Transverse colon (tissue), 4 donors: ENCODE measurements at regions not wholly inside any gene's neighbourhood (a gene's known extent, or its start where the extent isn't known, plus 50 kb on each side); places are given as distances from the start of the nearest gene placed in this dataset.

ENCODE experiments used
- DNase-seq: peaks from one replicate; pipeline ENCODE4 v3.0.0-alpha.2; 2019
- H3K27ac ChIP-seq, 4 donors: fragments of 200-600 bp; sonication (generic); 2 replicates each; pipeline ENCODE4 v1.5.1; 2016 to 2018; ENCODE audit warnings: inconsistent platforms in 4 of 4
- H3K27me3 ChIP-seq: fragments of 200-600 bp; sonication (generic); 2 replicates; pipeline ENCODE4 v1.5.1; 2017; ENCODE audit warnings: inconsistent platforms
- H3K36me3 ChIP-seq, 4 donors: fragments of 200-600 bp; sonication (generic); 2 replicates each; pipeline ENCODE4 v1.5.1; 2017 to 2019; ENCODE audit warnings: inconsistent platforms in 4 of 4
- H3K4me1 ChIP-seq, 4 donors: fragments of 200-600 bp; sonication (generic); 2 replicates each; pipeline ENCODE4 v1.5.1; 2017 to 2020; ENCODE audit warnings: inconsistent platforms in 4 of 4
- H3K4me3 ChIP-seq, 4 donors: fragments of 200-600 bp; sonication (generic); 1 replicate in 1 of 4; 2 replicates in 3 of 4; pipeline versions ENCODE4 v1.5.1 to v1.6.1; 2017 to 2019; ENCODE audit warnings: inconsistent platforms in 4 of 4
- H3K9me3 ChIP-seq, 2 donors: fragments of 200-600 bp; sonication (generic); 2 replicates each; pipeline ENCODE4 v1.5.1; 2017 to 2019; ENCODE audit warnings: inconsistent platforms in 2 of 2
- CTCF ChIP-seq, 5 experiments: fragments of 200-600 bp in 3 of 5; fragments of 450-650 bp in 2 of 5; sonication (generic) in 3 of 5; IDR thresholded peaks; 1 replicate in 2 of 5; 2 replicates in 3 of 5; pipeline ENCODE4 v1.5.1; 2016 to 2017; ENCODE audit warnings: antibody characterized with exemption in 5 of 5, inconsistent platforms in 3 of 5, mild to moderate bottlenecking in 2 of 5, moderate library complexity in 1 of 5
- EP300 ChIP-seq: sonication (generic); formaldehyde crosslinking; IDR thresholded peaks from one replicate; pipeline ENCODE4 v1.6.1; 2017; ENCODE audit warnings: antibody characterized with exemption, low read depth
- POLR2A ChIP-seq: fragments of 450-650 bp; IDR thresholded peaks from one replicate; pipeline ENCODE4 v1.6.1; 2016; ENCODE audit warnings: antibody characterized with exemption, mild to moderate bottlenecking, moderate library complexity
- POLR2AphosphoS5 ChIP-seq, 3 donors: sonication (generic); formaldehyde crosslinking; IDR thresholded peaks; one replicate each; pipeline ENCODE4 v1.6.1; 2016; ENCODE audit warnings: antibody characterized with exemption in 3 of 3
- WGBS, 2 donors: methylation state at CpG; one replicate each; pipeline ENCODE4 v1.1.5; 2018; ENCODE audit warnings: low coverage in 1 of 2; 5-methylcytosine and 5-hydroxymethylcytosine counted together
- in situ Hi-C, 4 donors: fragments of 200-750 bp; cut with MboI; loops; one replicate each; pipeline versions ENCODE4 v1.15.0 to v1.15.1; 2017; ENCODE audit warnings: low sequenced_read_pairs in 3 of 4, low pct_ligation_motif_present in 1 of 4, low pct_unique_long_range_greater_than_20kb in 1 of 4
- intact Hi-C: fragments of 100-400 bp; cut with DNase I; formaldehyde crosslinking; loops from one replicate; pipeline ENCODE4 v1.15.1; 2023; ENCODE audit warnings: low total_unique reads

DNA sequence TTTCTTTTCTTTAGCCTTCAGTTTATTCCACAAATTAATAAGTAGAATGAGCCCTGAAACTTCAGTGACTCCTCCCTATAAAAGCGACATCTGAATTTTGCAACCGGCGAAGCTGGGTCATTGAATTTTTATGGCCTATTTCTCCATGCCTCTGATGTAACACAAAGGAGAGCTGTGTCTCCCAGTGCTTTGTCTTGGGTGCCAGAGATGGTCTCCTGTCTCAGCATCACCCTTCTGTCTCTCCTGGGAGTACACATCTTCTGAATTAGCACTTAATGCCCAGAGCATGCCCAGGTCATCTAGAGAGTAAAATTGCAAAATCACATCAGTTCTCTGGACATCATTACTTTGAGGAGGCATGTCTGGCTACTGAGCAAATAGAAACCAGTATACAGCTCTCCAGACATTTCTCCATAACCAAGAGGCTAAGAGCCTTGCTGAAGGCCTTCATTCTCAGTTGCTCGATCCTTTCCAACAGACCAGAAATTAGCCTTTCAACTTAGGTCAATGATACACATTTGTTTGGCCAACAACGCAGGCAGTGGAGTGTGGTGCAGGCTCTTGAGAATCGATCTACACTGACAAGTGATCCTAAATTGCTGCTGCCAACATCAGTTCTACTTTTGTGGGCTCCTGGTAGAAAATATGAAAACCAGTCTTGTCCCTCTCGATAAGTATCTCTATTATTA is 176.0 kb upstream of the FOXQ1 start:
- TF ChIP-seq CTCF (IDR thresholded peaks at IDR 0.05) (no peak), EP300 (no peak), POLR2A (no peak), POLR2AphosphoS5 (IDR thresholded peaks at IDR 0.05) (no peak)
- WGBS, 2 donors, result 74 to 75% methylated on average over 6 to 7 of the region's 7 CpGs
- intact Hi-C loops (no loop called here), in situ Hi-C loops (no loop called here)
- Histone ChIP-seq H3K4me3 (no peak overlapping the region), H3K9me3 (peaks cover 7 to 8% of the 10 kb centered on the region in 2 donors), H3K4me1 (no peaks in the 10 kb centered on the region), H3K27ac (no peak overlapping the region), H3K27me3 (no peaks in the 10 kb centered on the region), H3K36me3 (no peaks in the 10 kb centered on the region)
- no peak for DNase-seq

DNA sequence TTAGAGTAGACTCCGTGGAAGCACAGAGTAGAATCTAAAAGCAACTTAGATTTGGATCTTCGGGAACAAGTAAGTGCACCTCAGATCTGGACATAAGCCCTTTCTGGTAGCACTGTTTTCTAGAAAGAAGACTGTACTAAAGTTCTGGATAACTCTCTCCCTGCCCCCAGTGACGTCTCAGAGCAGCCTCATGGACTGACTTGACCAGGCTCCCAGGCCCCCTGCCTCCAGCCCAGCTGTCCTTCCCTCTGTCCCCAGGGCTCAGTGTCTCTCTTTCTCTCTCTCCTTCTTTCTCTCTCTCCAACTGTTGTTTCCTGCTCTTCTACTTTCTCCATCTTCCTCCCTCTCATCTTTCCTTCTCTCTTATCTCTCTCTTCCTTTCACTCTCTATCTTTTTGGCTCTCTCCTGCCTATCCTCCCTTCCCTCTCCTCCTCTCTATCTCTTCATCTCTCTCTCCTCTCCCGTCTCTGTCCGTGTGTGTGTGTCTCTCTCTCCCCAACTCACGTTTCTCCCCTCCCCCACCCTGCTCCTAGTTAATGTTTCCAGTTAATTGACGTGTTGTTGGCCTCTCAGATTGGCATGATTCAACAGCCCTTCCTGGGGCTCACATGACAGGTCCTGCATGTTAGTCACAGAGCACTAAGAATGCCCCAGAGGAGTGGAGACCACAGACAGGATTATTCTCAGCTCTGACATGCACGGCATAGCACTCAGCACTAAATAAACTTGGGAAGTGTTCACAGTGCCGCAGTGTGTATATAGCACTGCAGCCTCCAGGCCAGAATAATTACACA is 180.4 kb upstream of the FOXQ1 start:
- no peak overlapping the region for H3K4me3 ChIP-seq
- H3K27me3 ChIP-seq, result no peaks in the 10 kb centered on the region
- in situ Hi-C loops, result no loop called here
- H3K36me3 ChIP-seq, result no peaks in the 10 kb centered on the region
- WGBS, 2 donors, result 12 to 42% methylated on average over 3 to 9 of the region's 9 CpGs
- no peaks in the 10 kb centered on the region for H3K4me1 ChIP-seq
- intact Hi-C loops, result no loop called here
- TF ChIP-seq POLR2AphosphoS5 (IDR thresholded peaks at IDR 0.05) (no peak), POLR2A (no peak), CTCF (IDR thresholded peaks at IDR 0.05) (no peak)
- no peak for DNase-seq
- no peaks in the 10 kb centered on the region for H3K9me3 ChIP-seq
- H3K27ac ChIP-seq, result no peak overlapping the region

DNA sequence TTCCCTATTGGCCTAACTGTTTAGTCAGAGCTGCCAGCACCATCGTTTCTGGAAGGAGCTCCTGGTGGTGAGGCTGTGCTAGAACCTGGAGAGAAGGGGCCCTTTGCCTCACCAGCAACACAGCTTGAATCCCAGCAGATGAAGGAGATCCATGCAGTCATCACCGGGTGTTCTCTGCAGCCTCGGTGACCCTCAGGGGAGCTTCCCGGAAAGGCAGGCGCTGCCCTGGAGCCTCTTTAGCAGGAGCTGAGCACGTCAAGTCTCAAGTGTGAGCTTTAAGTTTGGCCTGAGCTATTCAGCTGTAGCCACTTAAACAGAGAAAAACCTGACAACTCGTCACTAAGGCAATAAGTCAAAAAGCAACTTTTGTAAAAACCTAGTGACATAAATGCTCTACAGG is 181.2 kb upstream of the FOXQ1 start:
- TF ChIP-seq POLR2AphosphoS5 (IDR thresholded peaks at IDR 0.05) (no peak), CTCF (IDR thresholded peaks at IDR 0.05) (no peak), EP300 (no peak), POLR2A (no peak)
- Histone ChIP-seq H3K36me3 (no peaks in the 10 kb centered on the region), H3K4me3 (no peak overlapping the region), H3K4me1 (no peaks in the 10 kb centered on the region), H3K27me3 (no peaks in the 10 kb centered on the region), H3K27ac (no peak overlapping the region), H3K9me3 (no peaks in the 10 kb centered on the region)
- in situ Hi-C loops, result no loop called here
- no peak for DNase-seq
- intact Hi-C loops, result no loop called here
- WGBS, 2 donors, result 85% methylated on average over 7 of the region's 7 CpGs; no CpG with 5 or more reads in 1 of the 2 donors

GRCh38 chr6:1129131-1129530 is 182.8 kb upstream of the FOXQ1 start:
- intact Hi-C loops (no loop called here), in situ Hi-C loops (no loop called here)
- Histone ChIP-seq H3K27ac (no peak overlapping the region), H3K27me3 (no peaks in the 10 kb centered on the region), H3K4me3 (no peak overlapping the region), H3K9me3 (no peaks in the 10 kb centered on the region), H3K36me3 (no peaks in the 10 kb centered on the region), H3K4me1 (no peaks in the 10 kb centered on the region)
- WGBS, 2 donors, result 73 to 80% methylated on average over 2 to 8 of the region's 8 CpGs
- no peak for TF ChIP-seq POLR2AphosphoS5 (IDR thresholded peaks at IDR 0.05)
- TF ChIP-seq CTCF (IDR thresholded peaks at IDR 0.05), result no peak
- TF ChIP-seq EP300, result no peak
- TF ChIP-seq POLR2A, result no peak
- DNase-seq, result no peak
